ENCODE measurements at regions not wholly inside any gene's neighbourhood (a gene's known extent, or its start where the extent isn't known, plus 50 kb on each side); places are given as distances from the start of the nearest gene placed in this dataset.

GRCh38 chr1:47707503-47707902 is 269.7 kb downstream of the FOXD2 start:
- TF ChIP-seq POLR2A (IDR thresholded peaks at IDR 0.05; ENCODE audit: low read length): no peak
- no peak for TF ChIP-seq GATA1 (IDR thresholded peaks at IDR 0.05; ENCODE audit: low read depth, low read length)
